ENCODE measurements at regions not wholly inside any gene's neighbourhood (a gene's known extent, or its start where the extent isn't known, plus 50 kb on each side); places are given as distances from the start of the nearest gene placed in this dataset.

- no peak for TF ChIP-seq CTCF (IDR thresholded peaks at IDR 0.05 in 2 of 3, conservative IDR thresholded peaks at IDR 0.05 in 1 of 3; ENCODE audit: borderline replicate concordance in 1 of 3, insufficient read depth in 1 of 3, low read depth in 2 of 3, low read length in 2 of 3)
- TF ChIP-seq ATF3 (IDR thresholded peaks at IDR 0.05), result no peak
- TF ChIP-seq CEBPB (IDR thresholded peaks at IDR 0.05; ENCODE audit: low read depth), result no peak
- no peak for TF ChIP-seq ZBTB33 (IDR thresholded peaks at IDR 0.05; ENCODE audit: extremely low read depth, insufficient replicate concordance, low read length)
- no peak for TF ChIP-seq RAD21 (IDR thresholded peaks at IDR 0.05; ENCODE audit: low read depth)
- TF ChIP-seq EZH2 (IDR thresholded peaks at IDR 0.05), result no peak
- no peak for TF ChIP-seq YY1 (IDR thresholded peaks at IDR 0.05; ENCODE audit: extremely low read depth, insufficient replicate concordance, low read depth, low read length)
- TF ChIP-seq CBX3 (IDR thresholded peaks at IDR 0.05; ENCODE audit: low read depth), result no peak
- no peak for TF ChIP-seq REST (IDR thresholded peaks at IDR 0.05; ENCODE audit: low read depth)
- no peak for TF ChIP-seq JUND (IDR thresholded peaks at IDR 0.05)
These were observed 130.9 kb downstream of the C9orf50 start for GRCh38 chr9:129489838-129490582.
